SK-N-SH (cell line): ENCODE measurements at regions not wholly inside any gene's neighbourhood (a gene's known extent, or its start where the extent isn't known, plus 50 kb on each side); places are given as distances from the start of the nearest gene placed in this dataset.

Source experiments
- CTCF ChIP-seq: fragments of 200-600 bp; sonication (generic); IDR thresholded peaks from 2 replicates; pipeline ENCODE4 v1.6.1; 2017; ENCODE audit warnings: antibody characterized with exemption, mild to moderate bottlenecking, moderate library complexity
- EP300 ChIP-seq, 2 experiments: IDR thresholded peaks; 2 replicates each; pipeline versions ENCODE4 v1.4.0 to v1.6.1; 2012; ENCODE audit warnings: borderline replicate concordance in 1 of 2, low read depth in 1 of 2, low read length in 1 of 2
- EZH2phosphoT487 ChIP-seq: fragments of 200-600 bp; sonication (generic); IDR thresholded peaks from 2 replicates; pipeline ENCODE4 v1.6.1; 2017; ENCODE audit warnings: low read depth, mixed run types, mild to moderate bottlenecking, antibody characterized with exemption, moderate library complexity, borderline replicate concordance
- POLR2AphosphoS5 ChIP-seq: IDR thresholded peaks from 2 replicates; pipeline ENCODE4 v1.6.1; 2012; ENCODE audit warnings: low read depth, low read length
- RAD21 ChIP-seq: IDR thresholded peaks from 2 replicates; pipeline ENCODE4 v1.6.1; 2012; ENCODE audit warnings: mild to moderate bottlenecking, low read length
- RCOR1 ChIP-seq: fragments of 150-350 bp; IDR thresholded peaks from 2 replicates; pipeline ENCODE4 v1.6.1; 2017; ENCODE audit warnings: antibody characterized with exemption, low read length
- REST ChIP-seq: IDR thresholded peaks from 2 replicates; pipeline ENCODE4 v1.6.1; 2012; ENCODE audit warnings: mild to moderate bottlenecking, low read depth, low read length, moderate library complexity
- RXRA ChIP-seq: IDR thresholded peaks from 2 replicates; pipeline ENCODE4 v1.4.0; 2012; ENCODE audit warnings: low read depth, mild to moderate bottlenecking, borderline replicate concordance
- SMC3 ChIP-seq: IDR thresholded peaks from 2 replicates; pipeline ENCODE4 v1.6.1; 2012; ENCODE audit warnings: low read depth, low read length, improper control_type of control experiment
- YY1 ChIP-seq: IDR thresholded peaks from 2 replicates; pipeline ENCODE4 v1.4.0; 2012; ENCODE audit warnings: low read depth, mild to moderate bottlenecking
- ZBTB33 ChIP-seq: IDR thresholded peaks from 2 replicates; pipeline ENCODE4 v1.4.0; 2012; ENCODE audit warnings: low read depth, borderline replicate concordance

GRCh38 chr3:24670871-24671270 is 176.2 kb upstream of the THRB start:
- TF ChIP-seq REST = no peak
- no peak for TF ChIP-seq SMC3
- no peak for TF ChIP-seq CTCF
- TF ChIP-seq RAD21 = no peak
- TF ChIP-seq ZBTB33 = no peak
- no peak for TF ChIP-seq POLR2AphosphoS5
- no peak for TF ChIP-seq EP300 (IDR thresholded peaks at IDR 0.05; ENCODE audit: borderline replicate concordance in 1 of 2, low read depth in 1 of 2, low read length in 1 of 2)
- TF ChIP-seq RXRA = no peak
- no peak for TF ChIP-seq YY1
- TF ChIP-seq EZH2phosphoT487 = no peak
- no peak for TF ChIP-seq RCOR1
